ENCODE measurements at regions not wholly inside any gene's neighbourhood (a gene's known extent, or its start where the extent isn't known, plus 50 kb on each side); places are given as distances from the start of the nearest gene placed in this dataset.
A peak's percentile ranks its signal among the peaks of the same experiment; 100 is the strongest.

DNA sequence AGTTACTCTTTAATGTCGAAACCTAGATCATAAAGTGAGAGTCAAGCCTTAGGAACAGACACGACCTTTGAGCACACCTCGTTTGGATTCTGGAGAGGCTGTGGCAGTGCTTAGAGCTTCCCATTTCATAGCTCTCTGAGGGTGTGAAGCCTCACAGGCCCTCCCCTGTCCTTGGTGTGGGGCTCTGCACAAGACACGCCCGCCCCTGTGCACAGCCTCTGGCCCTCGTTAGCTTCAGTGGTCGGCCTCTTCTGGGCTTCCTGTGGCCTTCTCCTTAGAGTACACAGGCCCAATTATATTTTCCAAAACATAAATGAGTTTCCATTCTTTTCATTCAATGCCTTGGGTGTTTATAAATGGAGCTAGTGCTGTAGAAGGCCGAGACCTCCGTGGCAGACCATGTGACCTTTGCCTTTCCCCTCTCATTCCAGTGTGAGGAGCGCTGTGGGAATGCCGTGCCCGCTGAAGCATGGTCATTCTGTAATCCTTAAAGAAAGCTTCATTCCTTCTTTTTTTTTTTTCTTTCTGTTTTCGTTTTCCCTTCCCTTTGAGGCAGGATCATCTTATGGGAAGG, 208.6 kb downstream of the DCDC2C start:
- Mint-ChIP-seq H3K27ac (peak overlapping the region; percentile 97), H3K9me3 (peaks cover 42% of the 10 kb centered on the region), H3K36me3 (peaks cover 14% of the 10 kb centered on the region), H3K4me1 (peaks cover 55% of the 10 kb centered on the region), H3K4me3 (peak overlapping the region; percentile 30), H3K27me3 (ENCODE audit: insufficient read depth, low read depth) (peaks cover 13% of the 10 kb centered on the region)
- Histone ChIP-seq H2AFZ (replicated peaks) (no peak overlapping the region), H3K36me3 (no peaks in the 10 kb centered on the region), H3K27ac (peak overlapping the region; percentile 96), H3K9me3 (ENCODE audit: low read depth) (peaks cover 4% of the 10 kb centered on the region), H3K4me3 (no peak overlapping the region), H4K20me1 (ENCODE audit: low read depth) (no peaks in the 10 kb centered on the region), H3K9ac (no peak overlapping the region), H3K79me2 (ENCODE audit: low read depth) (no peaks in the 10 kb centered on the region), H3K4me2 (peak overlapping the region; percentile 63), H3K4me1 (peaks cover 41% of the 10 kb centered on the region), H3F3A (ENCODE audit: low read depth) (peaks cover 22% of the 10 kb centered on the region), H3K27me3 (no peaks in the 10 kb centered on the region)
- TF ChIP-seq EZH2 (IDR thresholded peaks at IDR 0.05) (no peak), EZH2phosphoT487 (IDR thresholded peaks at IDR 0.05) (no peak)
- TF ChIP-seq, protein P1, sequence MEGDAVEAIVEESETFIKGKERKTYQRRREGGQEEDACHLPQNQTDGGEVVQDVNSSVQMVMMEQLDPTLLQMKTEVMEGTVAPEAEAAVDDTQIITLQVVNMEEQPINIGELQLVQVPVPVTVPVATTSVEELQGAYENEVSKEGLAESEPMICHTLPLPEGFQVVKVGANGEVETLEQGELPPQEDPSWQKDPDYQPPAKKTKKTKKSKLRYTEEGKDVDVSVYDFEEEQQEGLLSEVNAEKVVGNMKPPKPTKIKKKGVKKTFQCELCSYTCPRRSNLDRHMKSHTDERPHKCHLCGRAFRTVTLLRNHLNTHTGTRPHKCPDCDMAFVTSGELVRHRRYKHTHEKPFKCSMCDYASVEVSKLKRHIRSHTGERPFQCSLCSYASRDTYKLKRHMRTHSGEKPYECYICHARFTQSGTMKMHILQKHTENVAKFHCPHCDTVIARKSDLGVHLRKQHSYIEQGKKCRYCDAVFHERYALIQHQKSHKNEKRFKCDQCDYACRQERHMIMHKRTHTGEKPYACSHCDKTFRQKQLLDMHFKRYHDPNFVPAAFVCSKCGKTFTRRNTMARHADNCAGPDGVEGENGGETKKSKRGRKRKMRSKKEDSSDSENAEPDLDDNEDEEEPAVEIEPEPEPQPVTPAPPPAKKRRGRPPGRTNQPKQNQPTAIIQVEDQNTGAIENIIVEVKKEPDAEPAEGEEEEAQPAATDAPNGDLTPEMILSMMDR (IDR thresholded peaks at IDR 0.05), result no peak
- peak; percentile 87 for DNase-seq (ENCODE audit: low spot score)

DNA sequence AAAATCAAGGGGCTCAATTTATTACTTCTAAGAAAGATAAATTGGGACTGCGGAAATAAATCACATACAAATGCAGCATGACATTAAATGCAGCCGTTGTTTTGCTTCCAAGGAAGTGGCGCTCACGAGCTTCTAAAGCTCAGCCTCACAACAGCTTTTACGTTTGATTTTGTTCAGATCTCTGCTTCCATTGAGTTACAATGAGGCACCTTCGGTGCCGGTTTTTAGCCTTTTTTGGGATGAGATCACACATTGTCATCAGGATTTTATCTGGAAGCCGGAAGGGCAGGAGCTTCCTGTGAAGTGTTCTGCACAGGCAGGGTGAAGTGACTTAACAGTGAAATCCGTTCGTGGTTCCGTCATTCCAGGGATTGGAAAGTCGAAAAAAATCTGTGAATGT, 209.8 kb downstream of the DCDC2C start:
- Mint-ChIP-seq H3K4me3 (peak overlapping the region; percentile 47), H3K4me1 (peaks cover 59% of the 10 kb centered on the region), H3K36me3 (peaks cover 9% of the 10 kb centered on the region), H3K9me3 (peaks cover 33% of the 10 kb centered on the region), H3K27ac (peak overlapping the region; percentile 97), H3K27me3 (ENCODE audit: insufficient read depth, low read depth) (peaks cover 10% of the 10 kb centered on the region)
- Histone ChIP-seq H3K36me3 (no peaks in the 10 kb centered on the region), H3K79me2 (ENCODE audit: low read depth) (no peaks in the 10 kb centered on the region), H3K9me3 (ENCODE audit: low read depth) (peaks cover 4% of the 10 kb centered on the region), H3K4me1 (peaks cover 43% of the 10 kb centered on the region), H3F3A (ENCODE audit: low read depth) (peaks cover 22% of the 10 kb centered on the region), H3K27ac (peak overlapping the region; percentile 96), H4K20me1 (ENCODE audit: low read depth) (no peaks in the 10 kb centered on the region), H3K4me3 (no peak overlapping the region), H3K27me3 (no peaks in the 10 kb centered on the region), H2AFZ (replicated peaks) (peak overlapping the region; percentile 31), H3K4me2 (peak overlapping the region; percentile 63), H3K9ac (no peak overlapping the region)
- TF ChIP-seq EZH2 (IDR thresholded peaks at IDR 0.05) (no peak), EZH2phosphoT487 (IDR thresholded peaks at IDR 0.05) (no peak)
- TF ChIP-seq, protein P1 (IDR thresholded peaks at IDR 0.05), result no peak
- DNase-seq (ENCODE audit: low spot score), result no peak

DNA sequence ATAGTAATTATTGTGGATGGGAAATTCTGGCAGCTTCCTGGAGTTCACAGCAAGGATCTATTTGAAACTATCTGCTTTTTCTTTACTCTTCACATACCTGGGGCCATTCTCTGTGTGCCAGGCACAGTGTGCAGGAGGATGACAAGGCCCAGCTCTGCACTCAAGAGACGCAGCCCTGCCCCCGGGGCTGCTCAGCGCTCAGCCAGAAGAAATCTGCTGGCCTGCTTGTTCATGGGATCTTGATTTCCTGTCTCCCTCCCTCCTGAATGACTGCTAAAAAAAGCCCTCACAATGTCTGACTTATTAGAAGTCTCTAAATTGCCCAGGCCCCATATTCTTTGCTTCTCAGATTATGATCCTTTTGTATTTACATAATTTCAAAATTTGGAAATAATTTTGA, 210.9 kb downstream of the DCDC2C start:
- Histone ChIP-seq H3K36me3 (no peaks in the 10 kb centered on the region), H3K79me2 (ENCODE audit: low read depth) (no peaks in the 10 kb centered on the region), H3K27ac (peak overlapping the region; percentile 96), H4K20me1 (ENCODE audit: low read depth) (no peaks in the 10 kb centered on the region), H3K4me2 (peak overlapping the region; percentile 9), H3F3A (ENCODE audit: low read depth) (peaks cover 22% of the 10 kb centered on the region), H3K4me1 (peaks cover 43% of the 10 kb centered on the region), H3K9ac (no peak overlapping the region), H3K9me3 (ENCODE audit: low read depth) (peaks cover 3% of the 10 kb centered on the region), H3K27me3 (no peaks in the 10 kb centered on the region), H2AFZ (replicated peaks) (peak overlapping the region; percentile 27), H3K4me3 (no peak overlapping the region)
- TF ChIP-seq EZH2phosphoT487 (IDR thresholded peaks at IDR 0.05), result no peak
- TF ChIP-seq, protein P1 (IDR thresholded peaks at IDR 0.05), result no peak
- TF ChIP-seq EZH2 (IDR thresholded peaks at IDR 0.05), result no peak
- Mint-ChIP-seq H3K9me3 (peaks cover 25% of the 10 kb centered on the region), H3K4me3 (peak overlapping the region; percentile 33), H3K27me3 (ENCODE audit: insufficient read depth, low read depth) (peaks cover 10% of the 10 kb centered on the region), H3K4me1 (peaks cover 59% of the 10 kb centered on the region), H3K27ac (peak overlapping the region; percentile 96), H3K36me3 (peaks cover 6% of the 10 kb centered on the region)
- no peak for DNase-seq (ENCODE audit: low spot score)

Measured in neural progenitor cell (in vitro differentiated cells).